ENCODE measurements at regions not wholly inside any gene's neighbourhood (a gene's known extent, or its start where the extent isn't known, plus 50 kb on each side); places are given as distances from the start of the nearest gene placed in this dataset.

DNA sequence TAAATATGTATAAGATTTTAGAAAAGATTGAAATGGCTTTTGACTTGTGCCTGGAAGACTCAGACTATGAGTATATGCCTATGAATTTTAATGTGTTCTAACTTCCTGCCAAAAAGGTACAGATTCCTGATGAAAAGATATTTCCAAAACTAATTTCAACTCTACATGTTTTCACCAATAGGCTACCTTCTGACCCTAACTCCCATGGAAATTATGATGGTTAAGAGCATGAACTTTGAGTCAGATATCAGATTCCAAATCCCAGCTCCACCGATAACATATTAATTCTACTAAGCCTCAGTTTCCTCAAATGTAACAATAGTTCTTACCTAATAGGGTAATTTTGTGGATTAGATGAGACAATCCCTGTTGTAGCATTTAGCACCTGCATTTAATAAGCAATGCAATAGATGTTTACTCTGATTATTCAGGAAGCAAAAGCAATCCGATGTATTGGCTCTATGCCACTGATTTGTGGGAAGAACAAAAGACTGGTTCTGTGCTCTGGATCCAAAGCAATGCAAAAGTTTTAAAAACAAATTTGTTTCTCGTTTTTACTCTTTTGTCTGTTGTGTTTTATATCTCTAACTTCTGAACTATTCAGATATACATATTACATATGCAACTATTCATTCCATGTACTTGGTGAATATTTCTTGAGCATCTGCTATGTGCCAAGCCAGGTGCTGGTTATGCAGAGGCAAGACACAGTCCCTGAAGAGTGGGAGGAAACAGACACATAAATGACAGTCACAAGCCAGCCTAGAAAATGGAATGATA, 115.4 kb downstream of the GATA6 start:
- TF ChIP-seq, protein P1, sequence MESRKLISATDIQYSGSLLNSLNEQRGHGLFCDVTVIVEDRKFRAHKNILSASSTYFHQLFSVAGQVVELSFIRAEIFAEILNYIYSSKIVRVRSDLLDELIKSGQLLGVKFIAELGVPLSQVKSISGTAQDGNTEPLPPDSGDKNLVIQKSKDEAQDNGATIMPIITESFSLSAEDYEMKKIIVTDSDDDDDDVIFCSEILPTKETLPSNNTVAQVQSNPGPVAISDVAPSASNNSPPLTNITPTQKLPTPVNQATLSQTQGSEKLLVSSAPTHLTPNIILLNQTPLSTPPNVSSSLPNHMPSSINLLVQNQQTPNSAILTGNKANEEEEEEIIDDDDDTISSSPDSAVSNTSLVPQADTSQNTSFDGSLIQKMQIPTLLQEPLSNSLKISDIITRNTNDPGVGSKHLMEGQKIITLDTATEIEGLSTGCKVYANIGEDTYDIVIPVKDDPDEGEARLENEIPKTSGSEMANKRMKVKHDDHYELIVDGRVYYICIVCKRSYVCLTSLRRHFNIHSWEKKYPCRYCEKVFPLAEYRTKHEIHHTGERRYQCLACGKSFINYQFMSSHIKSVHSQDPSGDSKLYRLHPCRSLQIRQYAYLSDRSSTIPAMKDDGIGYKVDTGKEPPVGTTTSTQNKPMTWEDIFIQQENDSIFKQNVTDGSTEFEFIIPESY (IDR thresholded peaks at IDR 0.05; ENCODE audit: borderline replicate concordance, low read depth), result no peak
- TF ChIP-seq MXI1 (IDR thresholded peaks at IDR 0.05; ENCODE audit: low read depth, low read length), result no peak

All from SK-N-SH (cell line).